ENCODE measurements at regions not wholly inside any gene's neighbourhood (a gene's known extent, or its start where the extent isn't known, plus 50 kb on each side); places are given as distances from the start of the nearest gene placed in this dataset.

DNA sequence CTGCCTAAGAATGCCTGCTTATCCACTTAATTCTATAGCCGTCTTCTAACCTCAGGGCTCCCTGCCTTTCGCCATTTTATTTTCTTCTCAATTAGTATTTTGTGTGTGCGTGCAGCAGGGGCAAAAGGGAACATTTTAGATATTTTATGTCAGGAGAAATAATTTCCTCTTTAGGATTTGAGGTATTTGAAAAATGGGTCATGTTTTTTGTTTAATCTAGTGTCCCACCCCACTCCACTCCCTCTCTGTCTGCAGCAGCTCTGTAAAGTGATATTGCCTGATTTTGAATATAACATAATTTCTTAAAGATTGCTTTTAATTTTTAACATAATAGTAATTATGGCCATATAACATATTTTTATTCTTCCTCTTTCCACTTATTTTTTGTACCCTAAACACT lies 593.2 kb upstream of the DPPA4 start:
- no peaks in the 10 kb centered on the region for H3K27me3 ChIP-seq
- intact Hi-C loops (cut with DNase I) = no loop called here
- H3K36me3 ChIP-seq = no peaks in the 10 kb centered on the region
- no peak overlapping the region for H3K4me3 ChIP-seq
- no peaks in the 10 kb centered on the region for H3K4me1 ChIP-seq
- DNase-seq (ENCODE audit: low spot score in 2 of 2) = no peak
- H3K27ac ChIP-seq = no peak overlapping the region
- no peaks in the 10 kb centered on the region for H3K9me3 ChIP-seq
- TF ChIP-seq, protein P1, sequence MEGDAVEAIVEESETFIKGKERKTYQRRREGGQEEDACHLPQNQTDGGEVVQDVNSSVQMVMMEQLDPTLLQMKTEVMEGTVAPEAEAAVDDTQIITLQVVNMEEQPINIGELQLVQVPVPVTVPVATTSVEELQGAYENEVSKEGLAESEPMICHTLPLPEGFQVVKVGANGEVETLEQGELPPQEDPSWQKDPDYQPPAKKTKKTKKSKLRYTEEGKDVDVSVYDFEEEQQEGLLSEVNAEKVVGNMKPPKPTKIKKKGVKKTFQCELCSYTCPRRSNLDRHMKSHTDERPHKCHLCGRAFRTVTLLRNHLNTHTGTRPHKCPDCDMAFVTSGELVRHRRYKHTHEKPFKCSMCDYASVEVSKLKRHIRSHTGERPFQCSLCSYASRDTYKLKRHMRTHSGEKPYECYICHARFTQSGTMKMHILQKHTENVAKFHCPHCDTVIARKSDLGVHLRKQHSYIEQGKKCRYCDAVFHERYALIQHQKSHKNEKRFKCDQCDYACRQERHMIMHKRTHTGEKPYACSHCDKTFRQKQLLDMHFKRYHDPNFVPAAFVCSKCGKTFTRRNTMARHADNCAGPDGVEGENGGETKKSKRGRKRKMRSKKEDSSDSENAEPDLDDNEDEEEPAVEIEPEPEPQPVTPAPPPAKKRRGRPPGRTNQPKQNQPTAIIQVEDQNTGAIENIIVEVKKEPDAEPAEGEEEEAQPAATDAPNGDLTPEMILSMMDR (IDR thresholded peaks at IDR 0.05) = no peak

DNA sequence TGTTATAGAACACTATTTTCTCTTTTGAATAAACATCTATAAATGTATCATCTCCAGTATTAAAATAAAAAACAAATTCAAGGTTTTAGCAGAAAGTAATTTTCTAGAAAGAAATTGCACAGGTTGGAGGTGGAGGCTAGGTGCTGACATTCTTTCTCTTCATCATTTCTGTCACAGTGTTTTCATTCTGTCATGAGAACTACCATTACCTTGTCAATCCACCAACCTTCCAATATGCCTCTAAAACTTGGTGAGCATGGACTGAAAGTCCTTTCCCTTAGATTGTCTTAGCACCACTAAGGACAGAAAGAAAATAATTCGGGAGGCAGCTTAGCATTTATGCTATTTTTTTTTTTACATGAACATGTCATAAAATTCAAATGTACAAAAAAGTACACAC lies 596.2 kb upstream of the DPPA4 start:
- Histone ChIP-seq H3K4me1 (no peaks in the 10 kb centered on the region), H3K27ac (no peak overlapping the region), H3K36me3 (no peaks in the 10 kb centered on the region), H3K4me3 (no peak overlapping the region), H3K9me3 (no peaks in the 10 kb centered on the region), H3K27me3 (no peaks in the 10 kb centered on the region)
- TF ChIP-seq, protein P1 (IDR thresholded peaks at IDR 0.05) = no peak
- intact Hi-C loops (cut with DNase I) = no loop called here
- DNase-seq (ENCODE audit: low spot score in 2 of 2) = no peak

DNA sequence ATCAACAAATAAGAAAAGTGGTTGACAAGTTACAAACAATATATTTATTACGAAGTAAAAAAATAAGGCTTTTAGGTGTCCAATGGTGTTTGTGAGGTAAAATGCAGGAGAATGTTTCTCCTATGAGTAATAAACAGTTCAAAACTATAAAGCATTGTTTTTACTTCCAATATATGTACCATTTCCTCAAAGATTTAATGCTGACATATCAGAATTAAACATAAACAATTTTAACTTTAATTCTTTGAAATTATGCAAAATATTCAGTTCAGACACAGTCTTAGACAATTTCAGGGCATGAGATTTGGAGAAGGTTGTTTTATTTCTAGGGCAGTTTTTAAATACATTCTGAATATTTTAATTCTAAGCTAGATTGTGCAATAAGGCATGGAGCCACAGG lies 602.5 kb upstream of the DPPA4 start:
- intact Hi-C loops (cut with DNase I) = no loop called here
- H3K27me3 ChIP-seq = no peaks in the 10 kb centered on the region
- no peaks in the 10 kb centered on the region for H3K36me3 ChIP-seq
- no peak overlapping the region for H3K27ac ChIP-seq
- no peak overlapping the region for H3K4me3 ChIP-seq
- no peak for DNase-seq (ENCODE audit: low spot score in 2 of 2)
- no peaks in the 10 kb centered on the region for H3K9me3 ChIP-seq
- TF ChIP-seq, protein P1 (IDR thresholded peaks at IDR 0.05) = no peak
- no peaks in the 10 kb centered on the region for H3K4me1 ChIP-seq

DNA sequence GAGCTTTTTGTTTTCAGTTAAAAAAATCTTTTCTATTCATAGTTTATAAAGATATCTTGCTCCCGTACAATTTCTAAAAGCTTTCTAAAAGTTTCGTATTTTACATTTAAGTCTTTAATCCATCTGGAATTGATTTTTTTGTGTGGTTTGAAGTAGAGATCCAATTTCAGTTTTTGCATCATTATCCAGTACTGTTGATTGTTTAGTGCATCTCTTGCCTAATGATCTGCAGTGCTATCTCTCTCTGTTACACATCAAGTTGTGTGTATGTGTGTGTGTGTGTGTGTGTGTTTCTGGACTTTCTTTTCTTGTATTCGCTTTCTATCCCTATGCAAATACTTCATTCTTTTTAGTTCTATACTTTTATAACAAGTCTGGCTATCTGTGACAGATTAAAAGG lies 605.8 kb upstream of the DPPA4 start:
- intact Hi-C loops (cut with DNase I) = no loop called here
- DNase-seq (ENCODE audit: low spot score in 2 of 2) = no peak
- TF ChIP-seq, protein P1 (IDR thresholded peaks at IDR 0.05) = no peak
- H3K27ac ChIP-seq = no peak overlapping the region
- H3K36me3 ChIP-seq = no peaks in the 10 kb centered on the region
- H3K4me3 ChIP-seq = no peak overlapping the region
- no peaks in the 10 kb centered on the region for H3K4me1 ChIP-seq
- H3K9me3 ChIP-seq = no peaks in the 10 kb centered on the region
- no peaks in the 10 kb centered on the region for H3K27me3 ChIP-seq

DNA sequence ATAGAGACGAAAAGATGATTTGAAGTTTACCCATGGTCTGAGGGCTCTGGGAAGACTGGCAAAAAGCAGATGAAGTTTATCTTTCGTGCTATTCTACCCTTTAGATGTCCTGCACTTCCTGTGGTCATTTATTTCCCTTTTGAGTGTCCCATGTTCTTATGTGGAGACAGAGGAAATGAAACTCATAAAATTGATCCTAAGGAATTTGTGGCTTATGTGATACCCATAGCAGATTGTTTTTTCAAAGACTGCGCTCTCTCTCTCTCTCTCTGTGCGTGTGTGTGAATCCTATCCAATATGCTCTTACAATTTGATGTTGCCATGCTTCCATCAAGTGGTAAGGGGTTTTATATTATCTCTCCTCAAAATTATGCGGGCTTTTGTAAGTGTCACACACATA lies 607.5 kb upstream of the DPPA4 start:
- intact Hi-C loops (cut with DNase I) = no loop called here

DNA sequence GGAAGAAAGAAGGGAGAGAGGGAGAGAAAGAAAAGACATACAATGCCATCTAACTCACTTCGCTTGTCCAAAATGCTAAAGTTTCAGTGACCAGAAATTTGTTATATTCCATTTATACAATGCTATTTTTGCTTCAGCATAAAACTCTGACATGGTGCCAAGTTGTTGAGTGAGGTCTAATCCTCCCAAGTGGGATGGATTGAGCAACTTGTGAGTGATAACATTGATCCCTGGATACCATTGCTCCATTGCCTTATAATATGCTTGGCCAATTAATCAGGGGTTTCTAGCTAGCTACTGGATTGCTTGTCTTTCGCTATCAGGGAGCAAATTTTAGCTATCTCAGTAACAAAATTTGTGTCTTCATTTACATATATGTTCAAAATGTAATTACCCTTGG lies 615.6 kb upstream of the DPPA4 start:
- no peak overlapping the region for H3K4me3 ChIP-seq
- H3K27ac ChIP-seq = no peak overlapping the region
- no peaks in the 10 kb centered on the region for H3K9me3 ChIP-seq
- TF ChIP-seq, protein P1 (IDR thresholded peaks at IDR 0.05) = no peak
- no peak for DNase-seq (ENCODE audit: low spot score in 2 of 2)
- intact Hi-C loops (cut with DNase I) = no loop called here
- no peaks in the 10 kb centered on the region for H3K36me3 ChIP-seq
- H3K4me1 ChIP-seq = no peaks in the 10 kb centered on the region
- no peaks in the 10 kb centered on the region for H3K27me3 ChIP-seq

More for the DNA sequence above, 607.5 kb upstream of the DPPA4 start:
- no peak overlapping the region for H3K4me3 ChIP-seq
- H3K27me3 ChIP-seq = no peaks in the 10 kb centered on the region
- TF ChIP-seq, protein P1 (IDR thresholded peaks at IDR 0.05) = no peak
- no peak overlapping the region for H3K27ac ChIP-seq
- H3K36me3 ChIP-seq = no peaks in the 10 kb centered on the region
- no peaks in the 10 kb centered on the region for H3K9me3 ChIP-seq
- no peak for DNase-seq (ENCODE audit: low spot score in 2 of 2)
- no peaks in the 10 kb centered on the region for H3K4me1 ChIP-seq
